GM12891 (cell line): ENCODE measurements at regions not wholly inside any gene's neighbourhood (a gene's known extent, or its start where the extent isn't known, plus 50 kb on each side); places are given as distances from the start of the nearest gene placed in this dataset.

Experiments used
- PAX5 ChIP-seq: IDR thresholded peaks from 2 replicates; pipeline ENCODE4 v1.6.1; 2011; ENCODE audit warnings: low read length, moderate library complexity, mild to moderate bottlenecking; ENCODE audit not compliant: insufficient read depth, severe bottlenecking
- POLR2A ChIP-seq: IDR thresholded peaks from 2 replicates; pipeline ENCODE4 v1.6.1; 2011; ENCODE audit warnings: low read depth, low read length, control low read depth
- POLR2AphosphoS5 ChIP-seq: IDR thresholded peaks from 2 replicates; pipeline ENCODE4 v1.6.1; 2011; ENCODE audit warnings: low read depth, low read length, control low read depth
- SPI1 ChIP-seq: IDR thresholded peaks from 2 replicates; pipeline ENCODE4 v1.6.1; 2011; ENCODE audit warnings: low read depth, low read length, control low read depth
- TAF1 ChIP-seq: IDR thresholded peaks from 2 replicates; pipeline ENCODE4 v1.6.1; 2011; ENCODE audit warnings: low read depth, low read length, control low read depth

- TF ChIP-seq POLR2AphosphoS5 (no peak), POLR2A (no peak), TAF1 (no peak), SPI1 (no peak), PAX5 (no peak)
Measured at GRCh38 chr6:74557236-74557635, 648.6 kb downstream of the COL12A1 start.
